GM23338 (cell line): ENCODE measurements at regions not wholly inside any gene's neighbourhood (a gene's known extent, or its start where the extent isn't known, plus 50 kb on each side); places are given as distances from the start of the nearest gene placed in this dataset.
"Not testable (repeated sequence)": the region's sequence is repeated elsewhere in the genome, so short reads cannot be mapped to it uniquely, and the experiment has no call there.

ENCODE experiments used
- ATAC-seq: fragments of 200-7000 bp; cut with Tn5 transposase; 3 replicates; pipeline ENCODE4 v1.9.1; 2020
- DNase-seq: peaks from one replicate; pipeline ENCODE4 v3.0.0-alpha.2; 2015; ENCODE audit warnings: low spot score
- H2AFZ ChIP-seq: fragments of 200-600 bp; sonication (generic); 2 replicates; pipeline ENCODE4 v1.8.0; 2016; ENCODE audit warnings: antibody characterized with exemption, mild to moderate bottlenecking, moderate library complexity
- H3F3A ChIP-seq: fragments of 200-600 bp; sonication (generic); replicated peaks from 2 replicates; pipeline ENCODE4 v1.8.0; 2017; ENCODE audit warnings: antibody characterized with exemption, mixed run types, low read depth
- H3K27ac ChIP-seq: fragments of 200-600 bp; sonication (generic); 2 replicates; pipeline ENCODE4 v1.6.1; 2016; ENCODE audit warnings: low read depth
- H3K27me3 ChIP-seq: fragments of 200-600 bp; sonication (generic); 2 replicates; pipeline ENCODE4 v1.8.0; 2016; ENCODE audit warnings: mild to moderate bottlenecking, mixed run types, moderate library complexity; ENCODE audit not compliant: insufficient read depth
- H3K36me3 ChIP-seq: fragments of 200-600 bp; sonication (generic); 2 replicates; pipeline ENCODE4 v1.8.0; 2016; ENCODE audit warnings: mild to moderate bottlenecking; ENCODE audit not compliant: insufficient read depth
- H3K4me1 ChIP-seq: fragments of 200-600 bp; sonication (generic); 2 replicates; pipeline ENCODE4 v1.8.0; 2016; ENCODE audit warnings: mild to moderate bottlenecking, moderate library complexity; ENCODE audit not compliant: insufficient read depth
- H3K4me2 ChIP-seq: fragments of 200-600 bp; sonication (generic); 2 replicates; pipeline ENCODE4 v1.7.1; 2017; ENCODE audit warnings: mixed run types
- H3K4me3 ChIP-seq: fragments of 200-600 bp; sonication (generic); 2 replicates; pipeline ENCODE4 v1.6.1; 2016; ENCODE audit warnings: mixed run types
- H3K79me2 ChIP-seq: fragments of 200-600 bp; sonication (generic); replicated peaks from 2 replicates; pipeline ENCODE4 v1.8.0; 2017; ENCODE audit warnings: mild to moderate bottlenecking; ENCODE audit not compliant: insufficient read depth
- H3K9me2 ChIP-seq: fragments of 200-600 bp; sonication (generic); 2 replicates; pipeline ENCODE4 v1.8.0; 2017; ENCODE audit not compliant: insufficient read depth
- H4K20me1 ChIP-seq: fragments of 200-600 bp; sonication (generic); replicated peaks from 2 replicates; pipeline ENCODE4 v1.8.0; 2017; ENCODE audit warnings: mild to moderate bottlenecking; ENCODE audit not compliant: insufficient read depth
- H3K27ac Mint-ChIP-seq: 2 replicates; pipeline ENCODE4 v1.8.0; 2020; ENCODE audit warnings: inconsistent platforms, mild to moderate bottlenecking, moderate library complexity, mixed read lengths
- H3K27me3 Mint-ChIP-seq: 3 replicates; pipeline ENCODE4 v1.8.0; 2022; ENCODE audit warnings: low read depth, mild to moderate bottlenecking, moderate library complexity, mixed read lengths, inconsistent platforms; ENCODE audit not compliant: insufficient read depth, poor library complexity
- H3K36me3 Mint-ChIP-seq: 3 replicates; pipeline ENCODE4 v1.8.0; 2021; ENCODE audit warnings: low read depth, mild to moderate bottlenecking, inconsistent platforms, moderate library complexity, mixed read lengths
- H3K4me1 Mint-ChIP-seq: 3 replicates; pipeline ENCODE4 v1.8.0; 2020; ENCODE audit warnings: mild to moderate bottlenecking, inconsistent platforms, mixed read lengths
- H3K4me3 Mint-ChIP-seq: 3 replicates; pipeline ENCODE4 v1.8.0; 2021; ENCODE audit warnings: moderate library complexity, mild to moderate bottlenecking, inconsistent platforms, mixed read lengths
- H3K9me3 Mint-ChIP-seq: 3 replicates; pipeline ENCODE4 v1.8.0; 2020; ENCODE audit warnings: moderate library complexity, mild to moderate bottlenecking, inconsistent platforms, mixed read lengths
- CREB1 ChIP-seq: fragments of 250-450 bp; sonication (Bioruptor Pico); IDR thresholded peaks from 2 replicates; pipeline ENCODE4 v1.5.0; 2020; ENCODE audit warnings: low read depth, mild to moderate bottlenecking, moderate library complexity
- JUNB ChIP-seq: IDR thresholded peaks from one replicate; pipeline ENCODE4 v1.6.1; 2016; ENCODE audit warnings: antibody characterized with exemption; ENCODE audit not compliant: unreplicated experiment
- POLR2AphosphoS5 ChIP-seq: IDR thresholded peaks from 2 replicates; pipeline ENCODE4 v1.6.1; 2016; ENCODE audit warnings: antibody characterized with exemption, low read depth
- ZNF331 ChIP-seq: fragments of 250-450 bp; sonication (Bioruptor Pico); IDR thresholded peaks from 2 replicates; pipeline ENCODE4 v1.5.0; 2020; ENCODE audit warnings: low read depth, mild to moderate bottlenecking, moderate library complexity
- TF ChIP-seq, protein P1 (sequence below), 2 experiments: fragments of 200-600 bp in 1 of 2; sonication (generic) in 1 of 2; conservative IDR thresholded peaks; 2 replicates each; pipeline versions ENCODE4 v1.5.1 to v1.6.1; 2016 to 2017; ENCODE audit warnings: antibody characterized with exemption in 2 of 2, low read depth in 2 of 2, mild to moderate bottlenecking in 2 of 2, moderate library complexity in 1 of 2
- TF ChIP-seq, protein P2 (sequence below): IDR thresholded peaks from one replicate; pipeline ENCODE4 v1.6.1; 2018; ENCODE audit warnings: antibody characterized with exemption; ENCODE audit not compliant: unreplicated experiment

DNA sequence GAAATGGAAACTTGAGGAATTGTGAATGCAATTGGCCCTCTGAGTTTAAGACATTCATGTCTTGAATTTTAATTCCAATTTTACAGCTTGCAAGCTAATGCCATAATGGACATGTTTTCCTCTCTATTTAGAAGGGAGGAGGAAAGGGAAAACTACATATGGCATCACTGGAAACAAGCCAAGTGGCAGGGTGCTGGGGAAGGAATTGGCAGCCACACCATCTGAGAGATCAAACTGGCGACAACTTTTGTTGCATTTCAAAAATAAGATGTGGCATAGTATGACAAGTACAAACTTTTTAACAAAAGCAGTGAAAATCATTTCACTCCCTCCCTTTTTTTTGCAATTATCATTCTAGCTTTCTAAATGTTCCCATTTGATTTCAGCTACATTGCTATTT is 615.6 kb downstream of the CENPC start:
- Mint-ChIP-seq H3K27ac (no peak overlapping the region), H3K36me3 (no peaks in the 10 kb centered on the region), H3K27me3 (no peaks in the 10 kb centered on the region), H3K9me3 (no peaks in the 10 kb centered on the region), H3K4me1 (no peaks in the 10 kb centered on the region), H3K4me3 (no peak overlapping the region)
- H3K79me2 ChIP-seq = no peaks in the 10 kb centered on the region
- no peak overlapping the region for H2AFZ ChIP-seq
- no peaks in the 10 kb centered on the region for H3K9me2 ChIP-seq
- no peaks in the 10 kb centered on the region for H3K27me3 ChIP-seq
- H3K36me3 ChIP-seq = no peaks in the 10 kb centered on the region
- no peak for TF ChIP-seq ZNF331 (CRISPR knock-in tag)
- DNase-seq (no peak), ATAC-seq (no peak)
- no peak overlapping the region for H3K27ac ChIP-seq
- no peaks in the 10 kb centered on the region for H4K20me1 ChIP-seq
- H3F3A ChIP-seq = no peaks in the 10 kb centered on the region
- H3K4me2 ChIP-seq = no peak overlapping the region
- no peak overlapping the region for H3K4me3 ChIP-seq
- no peaks in the 10 kb centered on the region for H3K4me1 ChIP-seq

DNA sequence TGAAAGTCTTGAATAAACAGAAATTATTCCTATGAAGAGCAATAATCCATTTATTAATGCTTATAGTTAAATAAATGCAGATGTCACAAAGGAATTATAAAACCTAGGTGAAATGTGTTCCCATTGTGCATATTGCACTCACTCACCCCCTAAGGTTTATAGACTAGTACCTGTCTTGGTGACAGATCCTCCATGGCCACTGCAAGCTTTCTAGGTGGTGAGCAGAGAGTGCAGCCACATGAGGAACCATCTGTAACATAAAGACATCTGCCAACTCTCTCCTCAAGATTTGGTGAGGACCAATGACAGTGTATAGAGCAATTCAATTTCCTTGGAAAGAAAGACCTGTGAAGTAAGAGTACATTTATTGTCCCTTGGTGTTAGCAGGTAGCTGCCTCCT is 616.4 kb downstream of the CENPC start:
- H3F3A ChIP-seq, H3K4me1 ChIP-seq, H2AFZ ChIP-seq, ATAC-seq, H3K27ac ChIP-seq, H3K36me3 Mint-ChIP-seq, H3K36me3 ChIP-seq, H3K79me2 ChIP-seq, H3K4me2 ChIP-seq, H3K4me3 ChIP-seq, H3K27ac Mint-ChIP-seq, H3K9me2 ChIP-seq, DNase-seq, H3K27me3 ChIP-seq, H3K4me1 Mint-ChIP-seq, H4K20me1 ChIP-seq, H3K27me3 Mint-ChIP-seq, H3K9me3 Mint-ChIP-seq, H3K4me3 Mint-ChIP-seq: not testable (repeated sequence)

DNA sequence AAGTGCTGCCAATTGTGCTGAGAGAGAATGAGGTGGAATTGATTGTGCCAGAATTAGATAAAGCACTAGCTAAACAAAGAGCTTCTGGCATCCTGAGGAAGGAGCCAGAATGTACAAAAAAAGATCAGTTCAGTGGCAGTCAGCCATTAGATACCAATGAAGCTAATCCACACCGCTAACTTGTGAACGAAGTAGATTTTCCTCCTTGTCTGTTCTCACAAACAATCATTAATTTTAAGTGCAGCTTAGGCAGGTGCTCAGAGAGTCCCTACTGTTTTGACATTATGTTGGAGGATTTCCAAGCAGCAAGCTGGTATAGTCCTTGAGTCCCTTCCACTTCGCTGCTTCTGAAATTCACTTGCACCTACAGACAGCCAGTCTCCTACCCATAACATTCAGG is 617.4 kb downstream of the CENPC start:
- Histone ChIP-seq H3K36me3 (no peaks in the 10 kb centered on the region), H3F3A (no peaks in the 10 kb centered on the region), H3K9me2 (no peaks in the 10 kb centered on the region), H3K79me2 (no peaks in the 10 kb centered on the region), H2AFZ (0 out of 2 replicates have a peak overlapping the region, but pooled peaks have one; percentile 6), H3K27ac (no peak overlapping the region), H3K4me2 (no peak overlapping the region), H3K27me3 (no peaks in the 10 kb centered on the region), H3K4me3 (no peak overlapping the region), H3K4me1 (no peaks in the 10 kb centered on the region), H4K20me1 (no peaks in the 10 kb centered on the region)
- DNase-seq = no peak
- no peak for ATAC-seq
- Mint-ChIP-seq H3K4me1 (no peaks in the 10 kb centered on the region), H3K36me3 (no peaks in the 10 kb centered on the region), H3K4me3 (no peak overlapping the region), H3K27me3 (no peaks in the 10 kb centered on the region), H3K27ac (no peak overlapping the region), H3K9me3 (no peaks in the 10 kb centered on the region)
- TF ChIP-seq CREB1 (no peak), JUNB (no peak), POLR2AphosphoS5 (no peak)
- TF ChIP-seq, protein P1, sequence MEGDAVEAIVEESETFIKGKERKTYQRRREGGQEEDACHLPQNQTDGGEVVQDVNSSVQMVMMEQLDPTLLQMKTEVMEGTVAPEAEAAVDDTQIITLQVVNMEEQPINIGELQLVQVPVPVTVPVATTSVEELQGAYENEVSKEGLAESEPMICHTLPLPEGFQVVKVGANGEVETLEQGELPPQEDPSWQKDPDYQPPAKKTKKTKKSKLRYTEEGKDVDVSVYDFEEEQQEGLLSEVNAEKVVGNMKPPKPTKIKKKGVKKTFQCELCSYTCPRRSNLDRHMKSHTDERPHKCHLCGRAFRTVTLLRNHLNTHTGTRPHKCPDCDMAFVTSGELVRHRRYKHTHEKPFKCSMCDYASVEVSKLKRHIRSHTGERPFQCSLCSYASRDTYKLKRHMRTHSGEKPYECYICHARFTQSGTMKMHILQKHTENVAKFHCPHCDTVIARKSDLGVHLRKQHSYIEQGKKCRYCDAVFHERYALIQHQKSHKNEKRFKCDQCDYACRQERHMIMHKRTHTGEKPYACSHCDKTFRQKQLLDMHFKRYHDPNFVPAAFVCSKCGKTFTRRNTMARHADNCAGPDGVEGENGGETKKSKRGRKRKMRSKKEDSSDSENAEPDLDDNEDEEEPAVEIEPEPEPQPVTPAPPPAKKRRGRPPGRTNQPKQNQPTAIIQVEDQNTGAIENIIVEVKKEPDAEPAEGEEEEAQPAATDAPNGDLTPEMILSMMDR (conservative IDR thresholded peaks at IDR 0.05; ENCODE audit: low read depth in 2 of 2) = no peak
- TF ChIP-seq, protein P2, sequence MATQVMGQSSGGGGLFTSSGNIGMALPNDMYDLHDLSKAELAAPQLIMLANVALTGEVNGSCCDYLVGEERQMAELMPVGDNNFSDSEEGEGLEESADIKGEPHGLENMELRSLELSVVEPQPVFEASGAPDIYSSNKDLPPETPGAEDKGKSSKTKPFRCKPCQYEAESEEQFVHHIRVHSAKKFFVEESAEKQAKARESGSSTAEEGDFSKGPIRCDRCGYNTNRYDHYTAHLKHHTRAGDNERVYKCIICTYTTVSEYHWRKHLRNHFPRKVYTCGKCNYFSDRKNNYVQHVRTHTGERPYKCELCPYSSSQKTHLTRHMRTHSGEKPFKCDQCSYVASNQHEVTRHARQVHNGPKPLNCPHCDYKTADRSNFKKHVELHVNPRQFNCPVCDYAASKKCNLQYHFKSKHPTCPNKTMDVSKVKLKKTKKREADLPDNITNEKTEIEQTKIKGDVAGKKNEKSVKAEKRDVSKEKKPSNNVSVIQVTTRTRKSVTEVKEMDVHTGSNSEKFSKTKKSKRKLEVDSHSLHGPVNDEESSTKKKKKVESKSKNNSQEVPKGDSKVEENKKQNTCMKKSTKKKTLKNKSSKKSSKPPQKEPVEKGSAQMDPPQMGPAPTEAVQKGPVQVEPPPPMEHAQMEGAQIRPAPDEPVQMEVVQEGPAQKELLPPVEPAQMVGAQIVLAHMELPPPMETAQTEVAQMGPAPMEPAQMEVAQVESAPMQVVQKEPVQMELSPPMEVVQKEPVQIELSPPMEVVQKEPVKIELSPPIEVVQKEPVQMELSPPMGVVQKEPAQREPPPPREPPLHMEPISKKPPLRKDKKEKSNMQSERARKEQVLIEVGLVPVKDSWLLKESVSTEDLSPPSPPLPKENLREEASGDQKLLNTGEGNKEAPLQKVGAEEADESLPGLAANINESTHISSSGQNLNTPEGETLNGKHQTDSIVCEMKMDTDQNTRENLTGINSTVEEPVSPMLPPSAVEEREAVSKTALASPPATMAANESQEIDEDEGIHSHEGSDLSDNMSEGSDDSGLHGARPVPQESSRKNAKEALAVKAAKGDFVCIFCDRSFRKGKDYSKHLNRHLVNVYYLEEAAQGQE = no peak
